Testis (tissue), 2 donors: ENCODE measurements at regions not wholly inside any gene's neighbourhood (a gene's known extent, or its start where the extent isn't known, plus 50 kb on each side); places are given as distances from the start of the nearest gene placed in this dataset.

ENCODE experiments used
- CTCF ChIP-seq, 3 experiments: fragments of 450-650 bp in 2 of 3; fragments of 200-600 bp in 1 of 3; sonication (generic) in 1 of 3; IDR thresholded peaks; one replicate each; pipeline ENCODE4 v1.5.1; 2016 to 2019; ENCODE audit warnings: antibody characterized with exemption in 3 of 3, mild to moderate bottlenecking in 2 of 3, moderate library complexity in 1 of 3
- POLR2A ChIP-seq: fragments of 450-650 bp; IDR thresholded peaks from one replicate; pipeline ENCODE4 v1.6.1; 2017; ENCODE audit warnings: antibody characterized with exemption, mild to moderate bottlenecking, moderate library complexity

GRCh38 chr20:58005581-58006345 is 222.7 kb downstream of the ANKRD60 start:
- TF ChIP-seq CTCF (IDR thresholded peaks at IDR 0.05): no peak
- no peak for TF ChIP-seq POLR2A
